GM19324 (cell line): ENCODE measurements at regions not wholly inside any gene's neighbourhood (a gene's known extent, or its start where the extent isn't known, plus 50 kb on each side); places are given as distances from the start of the nearest gene placed in this dataset.

Experiments
- ATAC-seq: cut with Tn5 transposase; IDR thresholded peaks from one replicate; pipeline ENCODE4 v1.9.1; 2021; ENCODE audit warnings: mild to moderate bottlenecking, moderate library complexity; ENCODE audit not compliant: unreplicated experiment, low FRiP score

DNA sequence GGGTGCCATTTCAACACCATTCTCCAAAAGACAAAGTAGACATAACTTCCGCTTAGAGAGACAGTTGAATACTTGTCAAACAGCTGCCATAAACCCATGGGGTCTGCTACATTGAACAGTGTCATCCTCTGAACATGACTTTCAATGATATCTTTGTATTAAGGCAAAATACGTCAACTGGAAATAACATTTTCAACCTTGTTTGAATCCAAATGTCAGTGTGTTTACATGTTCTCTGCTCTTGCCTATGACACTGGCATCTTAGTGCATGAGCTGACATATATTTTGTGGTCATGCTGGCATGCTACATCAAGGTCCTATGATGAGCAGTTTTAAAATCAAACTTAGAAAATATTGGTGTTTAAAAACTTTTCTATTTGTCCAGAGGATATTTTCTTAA is 1548.1 kb upstream of the LRRTM1 start:
- no peak for ATAC-seq

DNA sequence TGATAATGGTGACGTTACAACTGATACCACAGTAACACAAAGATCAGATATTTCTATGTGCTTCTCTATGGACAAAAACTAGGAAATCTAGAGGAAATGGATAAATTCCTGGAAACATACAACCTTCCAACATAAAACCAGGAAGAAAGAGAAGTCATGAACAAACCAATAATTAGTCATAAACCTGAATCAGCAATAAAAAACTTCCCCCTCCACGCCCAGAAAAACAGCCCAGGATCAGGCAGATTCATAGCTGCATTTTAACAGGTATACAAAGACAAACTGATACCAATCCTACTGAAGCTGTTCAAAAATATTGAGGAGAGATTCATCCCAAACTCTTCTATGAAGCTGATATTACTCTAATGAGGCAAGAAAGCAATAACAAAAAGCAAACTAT is 1535.2 kb upstream of the LRRTM1 start:
- no peak for ATAC-seq

DNA sequence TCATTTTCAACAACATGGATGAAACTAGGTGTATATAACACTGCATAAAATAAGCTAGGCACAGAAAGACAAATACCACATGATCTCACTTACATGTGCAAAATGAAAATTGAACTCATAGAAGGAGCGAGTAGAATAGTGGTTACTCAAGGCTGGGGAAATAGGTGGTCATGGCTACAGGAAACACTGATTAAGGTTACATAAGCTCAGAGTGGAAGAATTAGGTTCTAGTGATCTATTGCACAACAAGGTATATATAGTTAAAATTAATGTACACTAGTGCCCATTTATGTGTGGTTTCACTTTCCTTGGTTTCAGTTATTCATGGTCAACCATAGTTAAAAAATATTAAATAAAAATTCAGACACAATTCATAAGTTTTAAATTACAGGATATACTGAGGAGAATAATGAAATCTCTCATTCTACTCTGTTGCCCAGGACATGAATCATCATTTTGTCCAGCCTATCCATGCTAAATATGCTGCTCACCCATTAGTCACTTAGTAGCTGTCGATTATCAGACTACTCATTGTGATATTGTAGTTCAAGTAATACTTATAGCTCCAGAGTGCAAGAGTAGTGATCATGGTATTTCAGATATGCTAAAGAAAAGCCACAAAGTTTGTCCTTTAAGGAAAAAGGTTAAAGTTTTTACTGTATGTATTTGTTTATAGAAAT is 1530.9 kb upstream of the LRRTM1 start:
- no peak for ATAC-seq

DNA sequence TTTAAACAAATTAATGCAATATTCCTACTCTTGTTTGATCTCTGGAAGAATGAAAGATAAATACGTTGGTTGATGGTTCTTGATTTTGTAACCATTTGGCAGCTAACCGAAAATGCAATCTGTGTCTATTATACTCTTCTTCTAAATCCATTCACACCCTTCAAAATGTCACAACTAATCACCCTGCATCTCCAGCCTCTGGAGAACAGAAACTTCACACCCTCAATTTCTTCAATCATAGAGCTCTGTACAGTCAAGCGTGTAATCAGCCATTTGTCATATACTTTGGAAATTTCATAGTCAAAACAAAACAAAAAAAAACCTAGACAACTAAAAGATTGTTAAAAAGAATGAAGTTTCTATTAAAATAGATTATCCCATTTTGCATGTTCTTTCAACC is 1482.3 kb upstream of the LRRTM1 start:
- ATAC-seq: no peak

DNA sequence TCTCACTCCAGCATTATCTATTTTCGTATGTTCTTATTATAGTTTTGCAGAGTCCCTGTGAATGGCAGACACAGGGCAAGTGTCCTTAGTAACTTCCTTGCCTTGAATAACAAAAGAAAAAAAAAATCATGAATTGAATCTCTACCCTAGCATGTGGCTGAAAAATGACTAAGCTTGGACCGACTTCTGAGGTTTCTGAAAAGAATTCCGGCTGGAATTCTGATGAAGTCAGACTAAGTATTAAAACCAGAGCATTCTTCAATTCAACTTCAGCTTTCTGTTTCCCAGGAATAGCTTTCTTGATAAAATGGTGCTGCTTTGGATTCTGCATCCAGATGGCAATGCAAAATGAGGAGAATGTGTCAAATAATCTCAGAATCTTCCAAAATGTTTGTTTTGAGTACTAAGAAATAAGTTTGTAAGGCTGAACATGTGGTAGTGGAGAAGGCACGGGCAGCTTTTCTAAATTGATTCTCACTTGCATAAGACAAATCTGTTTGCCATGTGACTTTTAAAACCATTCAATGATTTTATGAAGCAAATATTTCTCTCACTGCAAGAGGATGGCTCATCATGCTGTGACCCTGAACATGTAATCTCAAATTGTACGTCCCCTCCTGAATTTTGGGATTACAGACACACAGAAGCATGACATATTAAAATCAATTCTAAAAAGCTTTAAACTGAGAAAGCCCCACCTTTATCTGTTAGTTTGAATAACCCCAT is 1462.8 kb upstream of the LRRTM1 start:
- no peak for ATAC-seq

DNA sequence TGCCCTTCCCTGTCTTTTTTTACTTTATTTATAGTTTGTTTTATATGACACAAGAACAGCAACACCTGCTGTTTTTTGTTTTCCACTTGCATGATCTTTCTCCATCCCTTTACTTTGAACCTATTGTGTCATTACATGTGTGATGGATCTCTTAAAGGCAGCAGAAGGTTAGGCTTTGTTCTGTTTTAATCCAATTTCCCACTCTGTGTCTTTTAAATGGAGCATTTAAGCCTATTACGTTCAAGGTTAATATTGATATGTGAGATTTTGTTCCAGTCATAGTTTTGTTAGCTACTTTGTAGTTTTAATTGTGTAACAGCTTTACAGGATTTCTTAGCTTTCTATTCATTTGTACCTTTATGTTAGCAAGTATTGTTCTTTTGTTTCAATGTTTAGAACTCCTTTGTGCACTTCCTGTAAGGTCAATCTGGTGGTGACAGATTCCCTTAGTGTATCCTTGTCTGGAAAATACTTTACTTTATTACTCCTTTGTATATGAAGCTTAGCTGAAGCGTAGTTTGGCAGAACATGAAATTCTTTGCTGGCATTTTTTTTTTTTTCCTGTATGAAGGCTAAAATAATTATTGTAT is 1443.0 kb upstream of the LRRTM1 start:
- no peak for ATAC-seq

DNA sequence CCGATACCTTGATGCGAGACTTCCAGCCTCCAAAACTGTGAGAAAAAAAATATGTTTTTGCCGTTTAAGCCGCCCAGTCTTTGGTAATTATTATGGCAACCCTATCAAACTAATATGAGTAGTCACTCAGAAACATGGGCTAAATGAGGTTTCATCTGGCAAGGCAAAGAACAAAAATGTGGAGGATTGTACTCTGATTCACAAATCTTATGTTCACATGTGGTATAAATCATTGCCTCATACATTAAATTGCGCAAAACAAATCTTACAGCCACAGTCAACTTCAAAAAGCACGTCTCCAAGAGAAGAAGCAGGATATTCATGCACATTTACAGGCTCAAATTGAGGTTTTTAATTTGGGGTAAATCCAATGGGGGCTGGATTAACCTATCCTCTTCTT is 1435.4 kb upstream of the LRRTM1 start:
- no peak for ATAC-seq

DNA sequence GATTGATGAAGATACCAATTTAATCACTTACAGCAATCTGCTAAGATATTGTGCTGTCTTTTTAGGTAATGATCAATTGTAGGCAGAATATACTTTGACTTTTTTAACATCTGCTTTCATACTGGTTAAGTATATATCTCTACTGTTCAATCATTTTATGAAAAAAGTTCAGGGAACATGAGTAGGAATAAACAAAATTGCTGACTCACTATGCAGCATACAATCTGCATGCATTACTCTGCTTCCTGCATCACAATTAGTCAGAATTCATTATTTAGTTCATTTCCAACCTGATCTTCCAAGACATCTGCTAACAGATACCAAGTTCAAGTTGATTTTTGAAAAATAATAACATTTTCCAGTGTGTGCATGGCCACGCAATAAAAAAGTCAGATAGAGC is 1430.4 kb upstream of the LRRTM1 start:
- ATAC-seq: no peak

DNA sequence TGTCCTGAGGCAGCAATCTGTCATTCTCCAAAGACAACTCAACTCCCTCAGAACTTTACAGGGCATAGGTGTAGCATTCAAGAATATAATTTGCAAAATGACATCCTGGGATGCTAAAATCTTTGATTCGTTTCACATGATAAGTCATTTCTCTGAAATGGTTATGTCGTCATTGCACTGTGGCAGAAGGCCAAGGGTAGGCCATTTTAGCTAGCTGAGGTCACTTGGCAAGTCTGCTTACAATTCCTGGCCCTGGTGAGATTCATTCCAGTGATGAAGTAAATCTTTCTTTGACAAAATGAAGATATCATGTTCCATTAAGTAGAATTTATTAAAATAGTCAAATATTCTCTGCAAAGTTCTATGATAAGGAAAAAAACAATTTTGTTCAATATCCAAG is 1410.3 kb upstream of the LRRTM1 start:
- no peak for ATAC-seq

DNA sequence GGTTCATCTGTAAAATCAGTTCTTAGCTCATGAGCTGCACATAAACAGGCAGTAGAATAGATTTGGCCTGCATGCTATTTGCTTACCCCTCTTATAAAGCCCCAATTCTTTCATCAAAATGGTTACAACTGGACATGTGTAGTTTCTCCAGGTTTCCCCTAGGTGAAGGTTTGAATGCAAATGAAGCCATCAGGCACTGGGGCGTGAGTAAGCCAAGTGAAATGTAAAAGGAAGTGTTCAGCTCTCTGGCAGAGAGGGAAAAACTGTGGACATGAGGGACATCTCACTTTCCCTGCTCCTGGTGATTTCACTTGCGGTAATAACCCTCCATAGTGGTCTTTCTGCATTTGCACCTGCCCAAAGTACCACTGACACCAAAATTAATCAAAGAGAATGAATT is 1402.3 kb upstream of the LRRTM1 start:
- ATAC-seq: no peak

DNA sequence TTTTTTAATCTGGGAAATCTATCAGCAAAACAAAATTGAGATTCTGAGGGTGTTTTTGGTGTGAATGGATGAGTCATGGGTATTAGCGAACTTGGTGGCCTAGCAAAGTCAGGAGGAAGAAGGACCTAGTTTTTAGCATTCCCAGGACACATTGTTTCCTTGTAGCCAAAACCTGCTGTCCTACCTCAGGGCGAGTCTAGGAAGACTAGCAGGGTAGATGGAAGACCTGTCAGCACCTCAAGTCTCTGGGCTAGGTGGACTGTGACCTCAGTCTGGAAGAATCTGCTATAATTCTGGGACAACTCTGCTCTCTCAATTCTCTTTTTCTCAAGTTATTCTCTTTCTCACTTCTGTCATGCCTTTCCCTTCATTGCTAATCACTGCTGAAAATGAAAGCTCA is 1399.3 kb upstream of the LRRTM1 start:
- ATAC-seq: no peak

DNA sequence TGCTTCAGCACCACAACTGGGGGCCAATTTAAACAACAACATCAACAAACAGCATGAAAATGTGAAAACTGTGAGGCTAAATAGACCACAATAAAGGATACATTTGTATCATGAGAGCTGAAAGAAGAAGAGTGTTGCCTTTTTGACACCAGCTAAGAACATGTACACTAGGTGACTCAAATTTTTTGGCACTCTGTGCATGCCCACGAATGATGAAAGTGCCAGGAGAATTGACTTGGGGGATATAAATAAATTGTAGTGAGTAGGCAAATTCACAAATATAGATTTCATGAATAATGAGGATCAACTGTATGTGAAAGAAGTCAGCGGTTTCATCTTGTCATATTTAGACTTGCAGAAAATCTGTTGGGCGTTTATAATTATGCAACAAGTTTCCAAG is 1388.0 kb upstream of the LRRTM1 start:
- ATAC-seq: no peak

DNA sequence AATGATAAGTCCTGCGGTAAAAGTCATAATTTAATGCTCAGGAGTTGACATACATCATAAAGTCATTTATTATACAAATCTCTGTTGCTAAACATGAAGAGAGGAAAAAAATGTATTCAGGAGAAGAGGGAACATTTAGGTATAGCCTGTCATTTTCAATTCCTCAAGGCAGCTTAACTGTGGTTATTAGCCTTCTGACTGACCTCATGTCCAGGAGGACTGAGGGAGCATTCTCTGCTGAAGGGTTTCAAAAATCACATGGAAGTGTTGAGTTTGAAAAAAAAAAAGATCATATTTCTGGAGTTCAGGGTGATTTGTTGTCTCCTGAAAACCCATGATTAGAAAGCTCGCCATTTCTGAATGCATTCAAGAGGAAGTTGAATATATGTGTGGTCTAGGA is 1371.1 kb upstream of the LRRTM1 start:
- ATAC-seq: no peak

DNA sequence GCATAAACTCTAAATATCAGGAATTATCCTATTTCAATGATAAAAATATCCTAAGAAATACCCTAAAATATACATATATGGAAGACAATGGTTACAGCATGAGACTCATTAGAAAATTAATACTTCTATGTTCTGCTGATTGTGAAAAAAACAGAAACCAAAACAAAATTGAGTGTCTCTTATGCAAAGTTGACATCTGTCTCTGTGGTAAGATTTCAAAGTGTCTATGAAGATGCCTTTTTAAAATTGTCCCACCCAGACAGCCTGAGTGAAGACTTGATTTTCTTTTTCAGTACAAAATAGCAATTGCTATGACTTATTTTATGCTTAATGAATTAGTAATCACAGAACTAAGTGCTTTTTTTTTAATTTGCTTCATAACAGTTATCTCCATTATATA is 1368.4 kb upstream of the LRRTM1 start:
- peak; percentile 48 for ATAC-seq

DNA sequence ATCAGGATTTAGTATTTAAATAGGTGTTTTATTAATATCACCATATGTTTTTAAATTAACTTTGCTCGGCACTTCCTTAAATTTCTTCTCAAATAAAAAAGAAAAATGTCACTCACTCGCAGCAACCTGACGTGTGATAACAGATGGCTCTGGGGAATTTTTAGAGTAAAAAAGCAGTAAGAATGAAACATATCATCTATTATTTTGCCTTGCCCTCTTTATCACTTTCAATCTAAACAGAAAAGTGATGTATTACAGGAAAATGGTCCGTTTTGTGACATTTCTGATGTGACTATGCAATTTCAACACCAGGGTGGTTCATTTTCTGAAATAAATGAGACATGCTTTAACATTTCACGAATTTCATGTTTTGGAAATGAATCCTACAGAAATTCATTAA is 1368.0 kb upstream of the LRRTM1 start:
- no peak for ATAC-seq

DNA sequence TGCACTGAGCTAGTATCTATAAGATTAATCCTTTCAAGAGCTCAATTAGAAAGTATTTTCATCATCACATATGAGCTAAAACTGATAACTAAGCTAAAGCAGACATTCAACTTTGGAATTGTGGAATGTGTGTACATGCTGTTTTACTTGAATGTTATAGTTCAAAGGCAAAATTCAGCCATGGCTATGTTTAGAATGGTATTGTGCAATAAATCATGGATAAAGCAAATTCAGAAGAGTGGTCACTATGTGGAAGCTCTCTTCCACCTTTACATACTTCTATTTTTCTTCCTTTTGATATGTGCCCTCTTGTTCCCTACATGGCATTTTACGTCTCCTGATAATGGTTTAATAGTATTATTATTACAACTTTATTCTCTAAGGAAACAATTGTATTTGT is 1366.3 kb upstream of the LRRTM1 start:
- ATAC-seq: no peak

DNA sequence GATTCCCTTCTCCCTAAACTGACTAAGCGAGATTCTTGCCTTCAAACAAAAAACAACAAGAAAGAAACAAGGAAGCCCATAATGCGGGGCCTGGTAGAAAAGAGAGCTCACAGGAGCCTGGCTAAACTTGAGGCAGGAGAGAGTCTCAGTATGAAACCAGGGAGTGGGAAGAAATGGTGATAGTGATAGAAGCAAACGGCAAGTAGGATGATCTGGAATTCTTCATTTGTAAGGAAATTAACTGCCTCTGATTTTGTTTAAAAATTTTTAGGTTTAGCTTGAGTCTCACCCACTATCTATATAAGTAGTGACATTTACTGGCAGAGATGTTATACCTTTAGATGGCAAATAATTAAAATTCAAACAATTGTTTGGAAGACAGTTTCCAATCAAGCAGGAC is 1356.5 kb upstream of the LRRTM1 start:
- no peak for ATAC-seq

DNA sequence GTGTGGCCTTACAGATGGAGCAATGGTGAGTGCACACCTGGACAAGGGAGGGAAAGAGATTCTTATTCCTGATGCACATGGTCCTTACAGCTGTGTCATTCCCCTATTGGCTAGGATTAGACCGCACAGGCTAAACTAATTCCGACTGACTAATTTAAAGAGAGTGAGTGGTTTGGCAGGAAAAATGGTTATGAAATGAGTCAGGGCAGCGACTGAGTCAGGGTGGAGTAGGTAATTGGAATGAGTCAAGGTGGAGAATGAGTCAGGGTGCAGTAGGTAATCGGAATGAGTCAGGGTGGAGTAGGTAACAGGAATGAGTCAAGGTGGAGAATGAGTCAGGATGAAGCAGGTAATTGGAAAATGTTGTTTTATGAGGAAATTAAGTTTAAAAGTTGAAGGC is 1353.7 kb upstream of the LRRTM1 start:
- no peak for ATAC-seq

DNA sequence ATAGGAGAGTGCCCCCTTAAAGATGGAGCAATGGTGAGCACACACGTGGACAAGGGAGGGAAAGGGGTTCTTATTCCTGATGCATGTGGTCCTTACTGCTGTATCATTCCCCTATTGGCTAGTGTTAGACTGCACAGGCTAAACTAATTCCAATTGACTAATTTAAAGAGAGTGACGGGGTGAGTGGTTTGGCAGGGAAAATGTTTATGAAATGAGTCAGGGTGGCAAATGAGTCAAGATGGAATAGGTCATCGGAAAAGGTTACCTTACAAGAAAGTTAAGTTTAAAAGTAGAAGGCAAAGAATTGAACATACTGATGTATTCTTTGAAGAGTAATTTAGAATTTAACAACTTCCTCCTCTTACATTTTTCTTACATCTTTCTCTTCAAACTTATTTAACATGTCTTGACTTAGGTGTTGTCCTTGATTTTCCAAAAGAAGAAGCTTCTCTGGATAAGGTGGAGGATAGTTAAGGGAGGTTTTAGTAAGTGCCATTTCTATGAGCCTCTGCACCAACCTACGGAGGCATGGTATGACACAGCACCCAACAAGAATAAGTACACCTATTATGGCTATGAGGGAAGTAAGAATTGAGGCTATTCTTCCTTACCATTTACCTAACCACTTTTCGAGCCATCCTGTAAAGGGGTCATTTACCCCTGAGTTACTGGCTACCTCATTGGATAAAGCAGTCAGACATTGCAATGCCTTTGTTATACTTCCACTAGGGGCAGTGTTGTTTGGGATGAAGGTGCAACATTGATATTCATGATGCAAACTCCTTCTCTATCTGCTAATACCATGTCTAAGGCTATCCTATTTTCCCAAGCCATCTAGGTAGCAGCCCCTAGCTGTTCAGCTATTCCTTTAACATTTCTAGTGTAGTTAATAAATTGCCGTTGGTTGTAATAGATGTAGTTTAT is 1345.8 kb upstream of the LRRTM1 start:
- ATAC-seq: no peak

DNA sequence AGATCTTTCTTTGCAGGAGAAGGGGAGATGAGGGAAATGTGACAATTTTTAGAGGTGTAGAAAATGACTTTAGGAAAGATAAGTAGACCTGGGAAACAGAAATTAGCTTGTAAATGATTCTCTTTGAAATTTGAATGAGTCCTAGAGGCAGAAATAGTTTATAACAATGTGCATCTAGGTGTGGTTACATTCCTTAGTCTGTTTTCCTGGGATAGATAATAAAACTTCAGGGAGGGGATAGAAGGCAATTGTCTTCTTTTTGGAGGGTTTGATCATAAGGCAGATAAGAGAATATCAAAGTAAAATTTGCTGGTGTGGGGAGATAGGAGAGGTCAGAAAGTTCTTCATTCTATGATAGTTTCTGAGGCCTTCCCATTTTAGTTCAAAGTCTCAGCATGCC is 1344.3 kb upstream of the LRRTM1 start:
- no peak for ATAC-seq

DNA sequence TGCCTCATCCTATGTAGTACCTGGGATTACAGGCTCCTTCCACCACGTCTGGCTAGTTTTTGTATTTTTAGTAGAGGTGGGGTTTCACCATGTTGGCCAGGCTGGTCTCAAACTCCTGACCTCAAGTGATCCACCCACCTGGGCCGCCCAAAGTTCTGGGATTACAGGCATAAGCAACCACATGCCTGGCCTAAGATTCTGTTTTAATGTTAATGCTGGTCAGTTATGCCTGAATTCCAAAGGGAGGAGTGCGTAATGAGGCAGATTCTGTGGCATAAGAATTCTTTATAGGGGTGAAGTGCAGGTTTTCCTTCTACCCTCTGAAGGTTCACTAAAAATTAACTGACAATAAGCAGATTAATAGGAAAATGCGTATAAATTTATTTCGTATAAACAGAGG is 1343.8 kb upstream of the LRRTM1 start:
- no peak for ATAC-seq
